ENCODE measurements at regions not wholly inside any gene's neighbourhood (a gene's known extent, or its start where the extent isn't known, plus 50 kb on each side); places are given as distances from the start of the nearest gene placed in this dataset.

GRCh38 chr7:125059861-125060456 is 130.3 kb upstream of the POT1 start:
- TF ChIP-seq CTCF (IDR thresholded peaks at IDR 0.05) (peak; percentile 51), EZH2 (IDR thresholded peaks at IDR 0.05) (no peak)
